ENCODE measurements at regions not wholly inside any gene's neighbourhood (a gene's known extent, or its start where the extent isn't known, plus 50 kb on each side); places are given as distances from the start of the nearest gene placed in this dataset.

GRCh38 chr20:62586799-62587198, 55.5 kb upstream of the SLCO4A1 start:
- TF ChIP-seq HDAC2 (IDR thresholded peaks at IDR 0.05), result no peak
- TF ChIP-seq POLR2A (IDR thresholded peaks at IDR 0.05; ENCODE audit: low read length), result no peak
- TF ChIP-seq RAD21 (conservative IDR thresholded peaks at IDR 0.05 in 1 of 2, IDR thresholded peaks at IDR 0.05 in 1 of 2), result no peak
- no peak for TF ChIP-seq BHLHE40 (IDR thresholded peaks at IDR 0.05; ENCODE audit: low read depth, low read length)
- TF ChIP-seq MAFK (IDR thresholded peaks at IDR 0.05; ENCODE audit: partially characterized antibody), result no peak
- TF ChIP-seq CTCF (IDR thresholded peaks at IDR 0.05), result no peak
- TF ChIP-seq PHF8 (IDR thresholded peaks at IDR 0.05; ENCODE audit: borderline replicate concordance, low read depth), result no peak
- TF ChIP-seq HES2 (IDR thresholded peaks at IDR 0.05), result no peak

Data from A549 (cell line).